Choroid plexus epithelial cell (primary cell): ENCODE measurements at regions not wholly inside any gene's neighbourhood (a gene's known extent, or its start where the extent isn't known, plus 50 kb on each side); places are given as distances from the start of the nearest gene placed in this dataset.

ENCODE experiments used
- DNase-seq: peaks from one replicate; pipeline ENCODE4 v3.0.0-alpha.2; 2010; ENCODE audit warnings: low read depth
- H3K4me3 ChIP-seq: 2 replicates; pipeline ENCODE4 v1.5.1; 2011; ENCODE audit warnings: low read depth, mild to moderate bottlenecking, control low read depth, low read length, moderate library complexity
- CTCF ChIP-seq: conservative IDR thresholded peaks from 2 replicates; pipeline ENCODE4 v1.5.1; 2011; ENCODE audit warnings: low read depth, mild to moderate bottlenecking, control low read depth, inconsistent platforms, low read length, moderate library complexity

GRCh38 chr4:37051866-37052265, 192.7 kb upstream of the NWD2 start:
- no peak overlapping the region for H3K4me3 ChIP-seq
- DNase-seq = no peak
- TF ChIP-seq CTCF = no peak

GRCh38 chr4:37054531-37055077, 189.9 kb upstream of the NWD2 start:
- no peak for DNase-seq
- H3K4me3 ChIP-seq = no peak overlapping the region
- no peak for TF ChIP-seq CTCF

GRCh38 chr4:37058826-37059225, 185.7 kb upstream of the NWD2 start:
- no peak overlapping the region for H3K4me3 ChIP-seq
- no peak for TF ChIP-seq CTCF
- no peak for DNase-seq

- H3K4me3 ChIP-seq = no peak overlapping the region
- DNase-seq = no peak
- TF ChIP-seq CTCF = no peak
Observed at GRCh38 chr4:37066159-37066558, 178.4 kb upstream of the NWD2 start.

- no peak overlapping the region for H3K4me3 ChIP-seq
- no peak for TF ChIP-seq CTCF
- no peak for DNase-seq
Observed at GRCh38 chr4:37068580-37068979, 176.0 kb upstream of the NWD2 start.

- DNase-seq = no peak
- no peak for TF ChIP-seq CTCF
- no peak overlapping the region for H3K4me3 ChIP-seq
Observed at GRCh38 chr4:37070041-37070440, 174.5 kb upstream of the NWD2 start.

GRCh38 chr4:37071576-37071975, 173.0 kb upstream of the NWD2 start:
- no peak for TF ChIP-seq CTCF
- no peak overlapping the region for H3K4me3 ChIP-seq
- no peak for DNase-seq
